Esophagus muscularis mucosa (tissue), 3 donors: ENCODE measurements at regions not wholly inside any gene's neighbourhood (a gene's known extent, or its start where the extent isn't known, plus 50 kb on each side); places are given as distances from the start of the nearest gene placed in this dataset.
"Not testable (repeated sequence)": the region's sequence is repeated elsewhere in the genome, so short reads cannot be mapped to it uniquely, and the experiment has no call there.

Experiments
- CTCF ChIP-seq, 3 experiments: fragments of 200-600 bp in 2 of 3; fragments of 450-650 bp in 1 of 3; sonication (generic) in 2 of 3; IDR thresholded peaks; one replicate each; pipeline ENCODE4 v1.5.1; 2017 to 2019; ENCODE audit warnings: antibody characterized with exemption in 3 of 3, mild to moderate bottlenecking in 2 of 3, moderate library complexity in 1 of 3
- POLR2A ChIP-seq: fragments of 450-650 bp; IDR thresholded peaks from one replicate; pipeline ENCODE4 v1.6.1; 2017; ENCODE audit warnings: antibody characterized with exemption, moderate library complexity, mild to moderate bottlenecking, low read depth

DNA sequence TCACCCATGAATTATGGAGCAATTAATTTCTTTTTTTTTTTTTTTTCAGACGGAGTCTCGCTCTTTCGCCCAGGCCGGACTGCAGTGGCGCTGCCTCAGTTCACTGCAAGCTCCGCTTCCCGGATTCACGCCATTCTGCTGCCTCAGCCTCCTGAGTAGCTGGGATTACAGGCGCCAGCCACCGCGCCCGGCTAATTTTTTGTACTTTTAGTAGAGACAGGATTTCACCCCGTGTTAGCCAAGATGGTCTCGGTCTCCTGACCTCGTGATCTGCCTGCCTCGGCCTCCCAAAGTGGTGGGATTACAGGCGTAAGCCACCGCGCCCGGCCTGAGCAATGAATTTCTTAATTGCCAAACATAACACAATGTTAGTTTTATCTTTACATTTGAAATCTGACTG lies 1261.2 kb downstream of the CDH11 start:
- not testable (repeated sequence) for TF ChIP-seq POLR2A; CTCF (IDR thresholded peaks at IDR 0.05)
